ENCODE measurements at regions not wholly inside any gene's neighbourhood (a gene's known extent, or its start where the extent isn't known, plus 50 kb on each side); places are given as distances from the start of the nearest gene placed in this dataset.

DNA sequence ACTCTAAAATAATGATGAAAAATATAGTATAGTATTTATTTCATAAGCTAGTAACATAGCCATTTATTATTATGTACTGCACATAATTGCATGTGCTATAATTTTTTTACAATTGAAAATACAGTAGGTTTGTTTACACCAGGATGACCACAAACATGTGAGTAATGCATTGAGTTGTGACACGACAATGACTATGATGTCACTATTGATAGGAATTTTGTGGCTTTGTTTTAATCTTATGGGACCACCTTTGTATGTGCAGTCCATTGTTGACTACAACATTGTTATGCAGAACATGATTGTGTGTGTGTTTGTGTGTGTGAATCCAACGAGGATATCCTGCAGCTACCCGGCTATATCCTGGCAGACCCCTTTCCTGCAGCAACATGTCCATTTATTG is 372.2 kb upstream of the MCTP2 start (continued):
- TF ChIP-seq, protein P1, sequence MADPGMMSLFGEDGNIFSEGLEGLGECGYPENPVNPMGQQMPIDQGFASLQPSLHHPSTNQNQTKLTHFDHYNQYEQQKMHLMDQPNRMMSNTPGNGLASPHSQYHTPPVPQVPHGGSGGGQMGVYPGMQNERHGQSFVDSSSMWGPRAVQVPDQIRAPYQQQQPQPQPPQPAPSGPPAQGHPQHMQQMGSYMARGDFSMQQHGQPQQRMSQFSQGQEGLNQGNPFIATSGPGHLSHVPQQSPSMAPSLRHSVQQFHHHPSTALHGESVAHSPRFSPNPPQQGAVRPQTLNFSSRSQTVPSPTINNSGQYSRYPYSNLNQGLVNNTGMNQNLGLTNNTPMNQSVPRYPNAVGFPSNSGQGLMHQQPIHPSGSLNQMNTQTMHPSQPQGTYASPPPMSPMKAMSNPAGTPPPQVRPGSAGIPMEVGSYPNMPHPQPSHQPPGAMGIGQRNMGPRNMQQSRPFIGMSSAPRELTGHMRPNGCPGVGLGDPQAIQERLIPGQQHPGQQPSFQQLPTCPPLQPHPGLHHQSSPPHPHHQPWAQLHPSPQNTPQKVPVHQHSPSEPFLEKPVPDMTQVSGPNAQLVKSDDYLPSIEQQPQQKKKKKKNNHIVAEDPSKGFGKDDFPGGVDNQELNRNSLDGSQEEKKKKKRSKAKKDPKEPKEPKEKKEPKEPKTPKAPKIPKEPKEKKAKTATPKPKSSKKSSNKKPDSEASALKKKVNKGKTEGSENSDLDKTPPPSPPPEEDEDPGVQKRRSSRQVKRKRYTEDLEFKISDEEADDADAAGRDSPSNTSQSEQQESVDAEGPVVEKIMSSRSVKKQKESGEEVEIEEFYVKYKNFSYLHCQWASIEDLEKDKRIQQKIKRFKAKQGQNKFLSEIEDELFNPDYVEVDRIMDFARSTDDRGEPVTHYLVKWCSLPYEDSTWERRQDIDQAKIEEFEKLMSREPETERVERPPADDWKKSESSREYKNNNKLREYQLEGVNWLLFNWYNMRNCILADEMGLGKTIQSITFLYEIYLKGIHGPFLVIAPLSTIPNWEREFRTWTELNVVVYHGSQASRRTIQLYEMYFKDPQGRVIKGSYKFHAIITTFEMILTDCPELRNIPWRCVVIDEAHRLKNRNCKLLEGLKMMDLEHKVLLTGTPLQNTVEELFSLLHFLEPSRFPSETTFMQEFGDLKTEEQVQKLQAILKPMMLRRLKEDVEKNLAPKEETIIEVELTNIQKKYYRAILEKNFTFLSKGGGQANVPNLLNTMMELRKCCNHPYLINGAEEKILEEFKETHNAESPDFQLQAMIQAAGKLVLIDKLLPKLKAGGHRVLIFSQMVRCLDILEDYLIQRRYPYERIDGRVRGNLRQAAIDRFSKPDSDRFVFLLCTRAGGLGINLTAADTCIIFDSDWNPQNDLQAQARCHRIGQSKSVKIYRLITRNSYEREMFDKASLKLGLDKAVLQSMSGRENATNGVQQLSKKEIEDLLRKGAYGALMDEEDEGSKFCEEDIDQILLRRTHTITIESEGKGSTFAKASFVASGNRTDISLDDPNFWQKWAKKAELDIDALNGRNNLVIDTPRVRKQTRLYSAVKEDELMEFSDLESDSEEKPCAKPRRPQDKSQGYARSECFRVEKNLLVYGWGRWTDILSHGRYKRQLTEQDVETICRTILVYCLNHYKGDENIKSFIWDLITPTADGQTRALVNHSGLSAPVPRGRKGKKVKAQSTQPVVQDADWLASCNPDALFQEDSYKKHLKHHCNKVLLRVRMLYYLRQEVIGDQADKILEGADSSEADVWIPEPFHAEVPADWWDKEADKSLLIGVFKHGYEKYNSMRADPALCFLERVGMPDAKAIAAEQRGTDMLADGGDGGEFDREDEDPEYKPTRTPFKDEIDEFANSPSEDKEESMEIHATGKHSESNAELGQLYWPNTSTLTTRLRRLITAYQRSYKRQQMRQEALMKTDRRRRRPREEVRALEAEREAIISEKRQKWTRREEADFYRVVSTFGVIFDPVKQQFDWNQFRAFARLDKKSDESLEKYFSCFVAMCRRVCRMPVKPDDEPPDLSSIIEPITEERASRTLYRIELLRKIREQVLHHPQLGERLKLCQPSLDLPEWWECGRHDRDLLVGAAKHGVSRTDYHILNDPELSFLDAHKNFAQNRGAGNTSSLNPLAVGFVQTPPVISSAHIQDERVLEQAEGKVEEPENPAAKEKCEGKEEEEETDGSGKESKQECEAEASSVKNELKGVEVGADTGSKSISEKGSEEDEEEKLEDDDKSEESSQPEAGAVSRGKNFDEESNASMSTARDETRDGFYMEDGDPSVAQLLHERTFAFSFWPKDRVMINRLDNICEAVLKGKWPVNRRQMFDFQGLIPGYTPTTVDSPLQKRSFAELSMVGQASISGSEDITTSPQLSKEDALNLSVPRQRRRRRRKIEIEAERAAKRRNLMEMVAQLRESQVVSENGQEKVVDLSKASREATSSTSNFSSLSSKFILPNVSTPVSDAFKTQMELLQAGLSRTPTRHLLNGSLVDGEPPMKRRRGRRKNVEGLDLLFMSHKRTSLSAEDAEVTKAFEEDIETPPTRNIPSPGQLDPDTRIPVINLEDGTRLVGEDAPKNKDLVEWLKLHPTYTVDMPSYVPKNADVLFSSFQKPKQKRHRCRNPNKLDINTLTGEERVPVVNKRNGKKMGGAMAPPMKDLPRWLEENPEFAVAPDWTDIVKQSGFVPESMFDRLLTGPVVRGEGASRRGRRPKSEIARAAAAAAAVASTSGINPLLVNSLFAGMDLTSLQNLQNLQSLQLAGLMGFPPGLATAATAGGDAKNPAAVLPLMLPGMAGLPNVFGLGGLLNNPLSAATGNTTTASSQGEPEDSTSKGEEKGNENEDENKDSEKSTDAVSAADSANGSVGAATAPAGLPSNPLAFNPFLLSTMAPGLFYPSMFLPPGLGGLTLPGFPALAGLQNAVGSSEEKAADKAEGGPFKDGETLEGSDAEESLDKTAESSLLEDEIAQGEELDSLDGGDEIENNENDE (IDR thresholded peaks at IDR 0.05; ENCODE audit: insufficient replicate concordance, low read length) = no peak
- TF ChIP-seq SP1 (IDR thresholded peaks at IDR 0.05; ENCODE audit: low read depth, low read length) (no peak), BACH1 (IDR thresholded peaks at IDR 0.05; ENCODE audit: low read length) (no peak), GABPA (IDR thresholded peaks at IDR 0.05; ENCODE audit: borderline replicate concordance, insufficient read depth, low read length) (no peak), SRF (IDR thresholded peaks at IDR 0.05; ENCODE audit: low read depth, low read length) (no peak), RFX5 (IDR thresholded peaks at IDR 0.05; ENCODE audit: borderline replicate concordance, low read depth, low read length) (no peak), POLR2A (IDR thresholded peaks at IDR 0.05; ENCODE audit: control extremely low read depth in 1 of 2, low read depth in 2 of 2, low read length in 2 of 2) (no peak), ZNF274 (IDR thresholded peaks at IDR 0.05; ENCODE audit: borderline replicate concordance, extremely low read depth, low read length) (no peak), KDM5A (IDR thresholded peaks at IDR 0.05; ENCODE audit: low read length) (no peak), FOSL1 (IDR thresholded peaks at IDR 0.05; ENCODE audit: insufficient read depth, low read depth, low read length) (no peak), CBX8 (IDR thresholded peaks at IDR 0.05; ENCODE audit: borderline replicate concordance, low read depth, low read length) (no peak)
- TF ChIP-seq, protein P2, sequence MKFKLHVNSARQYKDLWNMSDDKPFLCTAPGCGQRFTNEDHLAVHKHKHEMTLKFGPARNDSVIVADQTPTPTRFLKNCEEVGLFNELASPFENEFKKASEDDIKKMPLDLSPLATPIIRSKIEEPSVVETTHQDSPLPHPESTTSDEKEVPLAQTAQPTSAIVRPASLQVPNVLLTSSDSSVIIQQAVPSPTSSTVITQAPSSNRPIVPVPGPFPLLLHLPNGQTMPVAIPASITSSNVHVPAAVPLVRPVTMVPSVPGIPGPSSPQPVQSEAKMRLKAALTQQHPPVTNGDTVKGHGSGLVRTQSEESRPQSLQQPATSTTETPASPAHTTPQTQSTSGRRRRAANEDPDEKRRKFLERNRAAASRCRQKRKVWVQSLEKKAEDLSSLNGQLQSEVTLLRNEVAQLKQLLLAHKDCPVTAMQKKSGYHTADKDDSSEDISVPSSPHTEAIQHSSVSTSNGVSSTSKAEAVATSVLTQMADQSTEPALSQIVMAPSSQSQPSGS (IDR thresholded peaks at IDR 0.05; ENCODE audit: low read length) = no peak

Data from H1 (cell line).